ENCODE measurements at regions not wholly inside any gene's neighbourhood (a gene's known extent, or its start where the extent isn't known, plus 50 kb on each side); places are given as distances from the start of the nearest gene placed in this dataset.

DNA sequence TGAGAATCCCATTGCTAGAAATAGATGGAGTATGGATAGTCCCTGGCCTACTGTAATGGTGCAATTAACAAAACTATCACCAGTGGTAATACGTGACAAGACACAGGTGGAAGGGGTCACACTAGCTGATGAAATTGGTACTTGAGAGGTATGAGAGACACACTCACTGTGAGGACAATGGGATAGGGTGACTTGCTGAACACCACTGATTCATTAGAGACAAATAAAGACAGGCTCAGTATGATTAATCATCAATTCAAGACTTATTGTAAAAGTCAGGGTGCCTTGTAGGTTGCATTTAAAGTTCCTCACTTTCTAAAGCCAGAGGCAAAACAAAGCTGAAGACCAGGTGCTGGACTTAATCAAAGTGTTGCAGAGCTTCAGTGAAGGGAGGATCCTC, 361.6 kb upstream of the EMCN start:
- TF ChIP-seq, protein P1, sequence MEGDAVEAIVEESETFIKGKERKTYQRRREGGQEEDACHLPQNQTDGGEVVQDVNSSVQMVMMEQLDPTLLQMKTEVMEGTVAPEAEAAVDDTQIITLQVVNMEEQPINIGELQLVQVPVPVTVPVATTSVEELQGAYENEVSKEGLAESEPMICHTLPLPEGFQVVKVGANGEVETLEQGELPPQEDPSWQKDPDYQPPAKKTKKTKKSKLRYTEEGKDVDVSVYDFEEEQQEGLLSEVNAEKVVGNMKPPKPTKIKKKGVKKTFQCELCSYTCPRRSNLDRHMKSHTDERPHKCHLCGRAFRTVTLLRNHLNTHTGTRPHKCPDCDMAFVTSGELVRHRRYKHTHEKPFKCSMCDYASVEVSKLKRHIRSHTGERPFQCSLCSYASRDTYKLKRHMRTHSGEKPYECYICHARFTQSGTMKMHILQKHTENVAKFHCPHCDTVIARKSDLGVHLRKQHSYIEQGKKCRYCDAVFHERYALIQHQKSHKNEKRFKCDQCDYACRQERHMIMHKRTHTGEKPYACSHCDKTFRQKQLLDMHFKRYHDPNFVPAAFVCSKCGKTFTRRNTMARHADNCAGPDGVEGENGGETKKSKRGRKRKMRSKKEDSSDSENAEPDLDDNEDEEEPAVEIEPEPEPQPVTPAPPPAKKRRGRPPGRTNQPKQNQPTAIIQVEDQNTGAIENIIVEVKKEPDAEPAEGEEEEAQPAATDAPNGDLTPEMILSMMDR (IDR thresholded peaks at IDR 0.05; ENCODE audit: insufficient read depth, low read length, poor library complexity, severe bottlenecking), result no peak
- no peak for TF ChIP-seq EZH2phosphoT487 (conservative IDR thresholded peaks at IDR 0.05; ENCODE audit: low read length)

Measured in SU-DHL-6 (cell line).